ENCODE measurements at regions not wholly inside any gene's neighbourhood (a gene's known extent, or its start where the extent isn't known, plus 50 kb on each side); places are given as distances from the start of the nearest gene placed in this dataset.
"Not testable (repeated sequence)": the region's sequence is repeated elsewhere in the genome, so short reads cannot be mapped to it uniquely, and the experiment has no call there.

GRCh38 chr6:37078814-37079213 is 73.4 kb downstream of the FGD2 start:
- DNase-seq = no peak

DNA sequence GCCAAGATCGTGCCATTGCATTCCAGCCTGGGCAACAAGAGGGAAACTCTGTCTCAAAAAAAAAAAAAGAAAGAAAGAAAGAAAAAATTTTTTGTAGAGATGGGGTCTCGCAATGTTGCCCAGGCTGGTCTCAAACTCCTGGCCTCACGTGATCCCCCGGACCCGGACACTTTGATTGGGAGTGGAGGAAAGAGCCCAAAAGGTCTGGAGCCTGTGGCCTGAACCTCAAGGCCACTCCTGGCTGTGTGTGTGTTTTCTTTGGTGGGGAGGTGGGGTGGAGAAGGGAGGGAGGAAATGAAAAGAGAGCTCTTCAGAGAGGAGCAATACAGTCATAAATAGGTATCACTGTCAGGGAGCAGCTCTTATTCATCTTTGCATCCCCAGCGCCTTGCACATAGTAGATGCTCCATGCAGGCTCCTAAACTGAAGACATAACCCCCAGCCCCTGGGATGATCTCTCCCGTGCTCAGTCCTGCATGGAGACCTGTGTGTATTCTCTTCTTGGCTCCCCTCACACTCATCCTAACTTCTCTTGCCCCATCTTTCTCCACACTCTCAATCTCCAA is 75.7 kb downstream of the FGD2 start:
- DNase-seq = no peak

- no peak for DNase-seq
These were observed 77.1 kb downstream of the FGD2 start for GRCh38 chr6:37082390-37083130.

GRCh38 chr6:37083243-37084138 is 78.0 kb downstream of the FGD2 start:
- peak; percentile 89 for DNase-seq

DNA sequence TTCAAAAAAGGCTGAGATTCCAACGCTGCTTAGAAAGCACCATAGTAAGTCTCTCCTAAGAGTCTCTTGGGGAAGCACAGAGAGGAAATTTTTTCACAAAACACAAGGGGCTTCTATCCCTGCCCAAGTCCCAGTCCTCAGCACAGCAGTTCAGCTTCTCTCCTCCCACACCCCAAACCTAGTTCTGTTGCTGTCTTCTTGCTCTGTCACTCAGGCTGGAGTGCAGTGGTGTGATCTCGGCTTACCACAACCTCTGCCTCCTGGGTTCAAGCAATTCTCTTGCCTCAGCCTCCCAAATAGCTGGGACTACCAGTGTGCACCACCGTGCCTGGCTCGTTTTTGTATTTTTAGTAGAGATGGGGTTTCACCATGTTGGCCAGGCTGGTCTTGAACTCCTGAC is 79.2 kb downstream of the FGD2 start:
- not testable (repeated sequence) for DNase-seq

GRCh38 chr6:37085198-37085597 is 79.7 kb downstream of the FGD2 start:
- DNase-seq = no peak

DNA sequence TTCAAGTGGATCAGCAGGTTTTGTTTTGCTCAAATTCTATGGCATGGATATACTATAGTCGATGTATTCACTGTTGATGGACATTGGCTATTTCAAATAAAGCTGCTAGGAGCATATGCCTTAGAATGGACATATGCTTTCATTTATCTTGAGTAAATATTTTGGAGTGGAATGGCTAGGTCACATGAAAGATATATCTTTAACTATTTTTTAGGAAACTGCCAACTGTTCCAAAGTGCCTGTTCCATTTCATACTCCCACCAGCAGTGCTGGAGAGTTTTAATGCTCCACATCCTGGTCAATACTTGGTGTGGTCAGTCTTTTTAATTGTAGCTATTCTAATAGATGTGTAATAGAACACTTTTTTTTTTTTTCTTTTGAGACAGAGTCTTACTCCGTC is 81.1 kb upstream of the PIM1 start:
- no peak for DNase-seq

DNA sequence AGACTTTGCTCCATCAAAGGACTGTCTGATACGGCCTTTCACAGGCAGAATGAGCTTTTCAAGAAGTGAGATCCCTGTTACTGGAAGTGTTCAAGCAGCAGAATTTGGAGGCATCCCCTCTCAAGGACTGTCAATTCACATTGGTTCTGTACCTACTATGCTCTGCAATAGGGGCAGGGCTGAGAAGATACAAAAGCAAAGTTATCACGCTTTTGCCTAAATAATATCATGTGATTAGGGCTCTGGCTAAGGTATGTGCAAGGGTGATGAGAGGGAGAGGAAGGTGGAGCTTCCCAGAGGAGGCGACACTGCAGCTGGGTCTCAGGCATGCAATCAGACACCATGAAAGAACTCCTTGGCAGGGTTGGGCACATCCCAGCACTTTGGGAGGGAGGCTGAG is 80.2 kb upstream of the PIM1 start:
- DNase-seq = no peak

DNA sequence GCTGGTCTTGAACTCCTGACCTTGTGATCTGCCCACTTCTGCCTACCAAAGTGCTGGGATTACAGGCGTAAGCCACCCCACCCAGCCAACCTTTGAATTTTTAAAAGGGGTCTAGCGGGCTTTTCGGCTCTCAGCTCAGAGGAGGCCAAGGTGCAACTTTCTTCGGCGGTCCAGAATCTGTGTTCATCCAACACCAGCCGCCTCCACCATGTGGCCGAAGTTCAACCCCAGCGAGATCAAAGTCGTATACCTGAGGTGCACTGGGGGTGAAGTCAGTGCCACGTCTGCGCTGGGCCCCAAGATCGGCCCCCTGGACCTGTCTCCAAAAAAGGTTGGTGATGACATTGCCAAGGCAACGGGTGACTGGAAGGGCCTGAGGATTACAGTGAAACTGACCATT is 78.8 kb upstream of the PIM1 start:
- not testable (repeated sequence) for DNase-seq

DNA sequence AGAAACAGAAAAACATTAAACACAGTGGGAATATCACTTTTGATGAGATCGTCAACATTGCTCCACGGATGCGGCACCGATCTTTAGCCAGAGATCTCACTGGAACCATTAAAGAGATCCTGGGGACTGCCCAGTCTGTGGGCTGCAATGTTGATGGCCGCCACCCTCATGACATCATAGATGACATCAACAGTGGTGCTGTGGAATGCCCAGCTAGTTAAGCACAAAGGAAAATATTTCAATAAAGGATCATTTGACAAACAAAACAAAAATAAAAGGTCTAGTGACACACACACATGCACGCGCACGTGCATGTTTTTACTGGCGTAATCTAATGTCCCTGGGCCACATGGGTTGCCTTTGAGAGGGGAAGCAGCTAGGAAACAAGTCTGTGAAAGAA is 78.4 kb upstream of the PIM1 start:
- DNase-seq = not testable (repeated sequence)

- no peak for DNase-seq
These were observed 76.8 kb upstream of the PIM1 start for GRCh38 chr6:37092923-37093727.

GRCh38 chr6:37093728-37094069 is 76.3 kb upstream of the PIM1 start:
- DNase-seq = no peak

- DNase-seq = no peak
These were observed 74.0 kb upstream of the PIM1 start for GRCh38 chr6:37095997-37096396.

DNA sequence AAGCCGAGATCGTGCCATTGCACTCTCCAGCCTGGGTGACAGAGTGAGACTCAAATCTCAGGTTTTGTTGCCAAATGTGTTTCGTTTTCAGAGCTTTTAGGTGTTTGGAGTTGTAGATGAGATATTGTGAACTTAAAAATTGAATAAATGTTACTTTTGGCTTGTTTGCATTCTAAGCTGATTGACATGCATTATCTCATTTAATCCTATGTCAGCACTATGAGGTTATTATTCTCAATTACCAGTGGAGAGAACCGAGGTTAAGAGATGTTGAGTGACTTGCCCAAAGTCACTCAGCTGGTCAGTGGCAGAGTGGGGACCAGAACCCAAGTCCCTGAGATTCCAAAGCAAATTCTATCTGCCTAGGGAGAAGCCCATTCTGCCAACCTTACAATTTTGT is 72.6 kb upstream of the PIM1 start:
- no peak for DNase-seq

- DNase-seq = no peak
These were observed 70.5 kb upstream of the PIM1 start for GRCh38 chr6:37099442-37099841.

DNA sequence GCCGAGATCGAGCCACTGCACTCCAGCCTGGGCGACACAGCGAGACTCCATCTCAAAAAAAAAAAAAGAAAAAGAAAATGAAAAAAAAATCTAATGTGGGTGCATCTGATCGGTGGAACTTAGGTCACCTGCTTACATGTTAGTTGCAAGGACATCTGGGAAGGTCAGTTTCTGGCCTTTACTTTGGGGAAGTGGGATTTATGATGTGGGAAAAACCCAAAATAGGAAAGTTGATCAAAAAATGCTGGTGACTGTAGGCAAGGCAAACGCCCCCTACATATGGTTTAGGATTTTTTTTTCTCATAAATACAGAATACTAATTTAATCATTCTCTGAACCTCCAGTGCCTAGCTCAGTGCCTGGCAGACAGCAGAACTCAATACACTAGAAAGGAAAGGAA is 69.2 kb upstream of the PIM1 start:
- DNase-seq = no peak

- DNase-seq = no peak
These were observed 68.0 kb upstream of the PIM1 start for GRCh38 chr6:37101991-37102298.

DNA sequence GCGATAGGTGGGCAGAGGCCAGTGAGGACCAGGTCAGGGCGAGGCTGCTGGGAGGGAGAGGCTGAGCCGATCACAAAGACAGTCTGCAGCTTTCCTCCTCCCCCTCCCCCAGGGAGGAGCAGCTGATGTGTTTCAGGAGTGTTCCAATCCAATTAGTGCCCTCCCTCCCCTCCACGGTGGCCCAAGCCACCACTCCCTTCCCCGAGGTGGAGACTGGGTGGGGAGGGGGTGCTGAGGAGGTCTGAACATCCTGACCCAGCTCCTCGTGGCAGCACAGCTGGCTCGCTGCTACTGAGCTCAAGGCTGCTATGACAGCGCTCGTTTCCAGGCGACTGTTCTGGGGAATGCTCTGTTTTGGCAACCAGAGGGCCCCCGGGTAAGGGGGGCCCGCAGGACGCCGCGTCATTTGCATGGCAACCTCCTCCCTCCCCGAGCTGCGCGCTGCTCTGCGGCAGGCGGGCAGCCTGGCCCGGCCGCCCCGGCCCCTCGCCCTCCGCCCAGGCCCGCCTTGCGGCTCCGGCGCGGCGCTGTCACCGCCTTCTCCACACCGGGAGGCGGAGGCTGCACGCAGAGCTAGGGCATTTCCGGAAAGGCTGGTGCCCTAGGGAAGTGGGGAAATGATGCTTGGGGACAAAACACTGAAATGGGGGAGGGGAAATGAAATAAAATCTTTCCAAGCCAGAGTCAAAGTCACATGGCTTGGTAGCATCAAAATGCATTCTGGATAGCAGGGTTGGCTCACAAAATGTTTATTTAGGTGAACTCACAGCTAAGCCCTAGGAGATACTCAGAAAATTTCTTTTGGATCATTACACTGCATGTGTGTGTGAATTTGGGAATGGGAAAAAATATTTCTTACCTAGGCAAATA is 67.4 kb upstream of the PIM1 start:
- peak; percentile 98 for DNase-seq

DNA sequence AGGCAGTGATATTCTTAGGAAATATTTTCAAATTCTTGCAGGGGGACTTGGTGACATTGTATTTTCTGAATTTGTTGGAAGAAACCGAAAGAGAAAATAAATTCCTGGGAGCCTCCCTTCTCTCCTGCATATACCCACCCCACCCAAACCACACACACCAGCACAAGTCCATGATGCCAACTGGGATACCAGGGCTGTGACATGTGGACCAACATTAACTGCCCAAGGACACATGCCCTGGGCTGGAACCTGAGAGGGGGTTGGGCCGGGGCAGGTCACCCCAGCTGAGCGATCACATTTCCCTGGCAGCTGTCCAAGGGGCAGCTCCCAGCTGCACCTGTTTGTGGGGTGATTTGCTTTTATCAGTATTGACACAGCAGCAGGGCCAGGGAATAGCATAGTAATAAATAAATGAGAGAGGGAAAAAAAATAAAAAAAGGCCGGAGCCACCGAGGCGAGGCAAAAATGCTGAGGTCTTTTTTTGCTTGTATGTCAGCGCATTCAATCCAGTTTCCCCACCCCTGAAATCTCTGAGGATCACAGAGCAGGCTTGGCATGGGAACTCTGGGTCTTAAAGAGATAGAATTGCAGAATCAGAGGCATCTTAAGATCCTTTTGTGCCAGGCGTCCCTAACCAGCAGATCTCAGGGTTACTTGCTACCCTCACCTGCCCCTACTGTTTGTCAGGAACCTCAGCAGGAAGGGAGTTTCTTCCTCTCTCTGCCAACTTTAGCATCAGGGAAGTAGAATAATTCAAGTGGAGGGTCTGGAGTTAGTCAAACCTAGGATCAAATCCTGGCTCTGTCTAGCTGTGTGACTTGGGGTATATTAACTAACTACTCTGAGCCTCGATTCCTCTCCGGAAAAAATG is 66.5 kb upstream of the PIM1 start:
- DNase-seq = peak; percentile 92

DNA sequence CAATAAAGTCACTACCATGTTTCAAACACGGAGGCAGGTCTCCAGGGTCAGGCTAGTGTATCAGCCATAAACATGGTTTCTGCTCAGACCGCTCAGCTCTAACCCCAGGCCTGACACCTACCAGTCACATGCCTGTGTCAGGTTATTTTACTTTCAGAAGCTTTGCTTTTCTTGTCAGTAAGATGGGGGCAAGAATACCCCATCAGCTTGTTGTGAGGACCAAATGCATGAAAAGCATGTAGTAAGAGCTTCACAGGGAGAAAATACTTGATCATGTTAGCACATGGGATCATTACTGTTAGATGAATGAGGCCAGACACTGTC is 65.2 kb upstream of the PIM1 start:
- no peak for DNase-seq

Data from NCI-H1105 (cell line).